ENCODE measurements at regions not wholly inside any gene's neighbourhood (a gene's known extent, or its start where the extent isn't known, plus 50 kb on each side); places are given as distances from the start of the nearest gene placed in this dataset.
A peak's percentile ranks its signal among the peaks of the same experiment; 100 is the strongest.

DNA sequence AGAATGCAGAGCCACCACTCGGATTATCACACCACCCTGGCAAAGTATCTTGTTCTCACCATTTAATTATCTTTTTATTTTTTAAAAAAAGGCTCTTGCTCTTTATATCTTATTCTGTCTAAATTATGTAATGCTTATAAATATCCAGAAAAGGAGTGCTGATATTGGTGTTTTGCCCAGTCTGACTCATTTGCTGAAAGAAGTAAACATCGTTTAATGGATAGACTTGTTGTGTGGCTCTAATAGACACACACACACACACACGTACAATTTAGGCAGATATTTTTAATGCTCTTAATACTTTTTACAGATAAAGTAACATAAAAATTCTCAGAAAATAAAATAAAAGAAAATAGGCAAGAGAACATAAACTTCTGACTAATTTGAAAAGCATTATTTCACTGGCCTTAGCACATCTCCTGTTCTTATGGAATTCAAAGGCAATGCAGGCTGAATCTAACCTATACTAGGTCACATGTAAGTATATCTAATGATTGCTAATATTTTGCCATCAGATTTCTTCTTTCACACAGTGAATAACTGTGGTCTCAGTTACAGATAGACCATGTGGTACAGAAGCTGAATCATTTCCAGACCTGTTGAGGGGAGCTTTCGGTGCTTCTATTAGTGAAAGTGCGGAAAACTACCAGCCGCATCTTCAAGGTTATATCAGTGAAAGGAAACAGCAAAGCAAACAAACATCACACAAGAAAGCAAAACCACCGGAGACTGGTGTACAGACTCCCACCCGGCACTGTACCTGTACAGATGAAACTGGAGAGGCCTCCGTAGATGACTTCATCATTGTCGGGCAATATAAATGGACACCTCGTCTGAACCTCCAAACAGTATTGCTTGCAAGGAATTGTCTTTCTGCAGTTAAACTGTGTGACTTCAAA, 642.1 kb upstream of the ARGLU1 start:
- no peak overlapping the region for H3K4me3 Mint-ChIP-seq
- H3K27ac Mint-ChIP-seq = no peak overlapping the region
- no peak for DNase-seq
- H3K27me3 Mint-ChIP-seq = peaks cover 11% of the 10 kb centered on the region
- no peaks in the 10 kb centered on the region for H3K4me1 Mint-ChIP-seq (ENCODE audit: low read depth)
- no peaks in the 10 kb centered on the region for H3K36me3 Mint-ChIP-seq (ENCODE audit: low read depth)
- no peaks in the 10 kb centered on the region for H3K9me3 Mint-ChIP-seq

DNA sequence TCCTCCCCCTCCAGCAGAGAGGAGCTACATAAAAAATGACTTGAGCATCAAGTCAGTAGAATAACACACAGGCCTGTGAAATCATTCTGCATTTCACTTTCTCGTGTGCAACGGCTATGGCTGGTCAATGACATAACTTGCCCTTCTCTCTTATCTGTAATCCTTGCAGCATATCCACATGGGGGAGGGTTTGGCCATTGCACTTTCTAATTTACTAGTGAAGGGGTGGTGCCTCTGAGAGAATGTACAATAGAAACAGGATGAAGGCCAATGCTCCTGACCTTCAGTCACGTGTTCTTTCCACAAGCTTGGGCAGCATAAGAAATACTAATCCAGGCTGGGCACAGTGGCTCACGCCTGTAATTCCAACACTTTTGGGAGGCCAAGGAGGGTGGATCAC, 641.0 kb upstream of the ARGLU1 start:
- Mint-ChIP-seq H3K4me1 (ENCODE audit: low read depth) (no peaks in the 10 kb centered on the region), H3K27me3 (peaks cover 12% of the 10 kb centered on the region), H3K36me3 (ENCODE audit: low read depth) (no peaks in the 10 kb centered on the region), H3K4me3 (no peak overlapping the region), H3K9me3 (no peaks in the 10 kb centered on the region), H3K27ac (no peak overlapping the region)
- DNase-seq = no peak

GRCh38 chr13:107205318-107206104, 637.6 kb upstream of the ARGLU1 start:
- Mint-ChIP-seq H3K4me1 (ENCODE audit: low read depth) (no peaks in the 10 kb centered on the region), H3K27me3 (peaks cover 12% of the 10 kb centered on the region)

DNA sequence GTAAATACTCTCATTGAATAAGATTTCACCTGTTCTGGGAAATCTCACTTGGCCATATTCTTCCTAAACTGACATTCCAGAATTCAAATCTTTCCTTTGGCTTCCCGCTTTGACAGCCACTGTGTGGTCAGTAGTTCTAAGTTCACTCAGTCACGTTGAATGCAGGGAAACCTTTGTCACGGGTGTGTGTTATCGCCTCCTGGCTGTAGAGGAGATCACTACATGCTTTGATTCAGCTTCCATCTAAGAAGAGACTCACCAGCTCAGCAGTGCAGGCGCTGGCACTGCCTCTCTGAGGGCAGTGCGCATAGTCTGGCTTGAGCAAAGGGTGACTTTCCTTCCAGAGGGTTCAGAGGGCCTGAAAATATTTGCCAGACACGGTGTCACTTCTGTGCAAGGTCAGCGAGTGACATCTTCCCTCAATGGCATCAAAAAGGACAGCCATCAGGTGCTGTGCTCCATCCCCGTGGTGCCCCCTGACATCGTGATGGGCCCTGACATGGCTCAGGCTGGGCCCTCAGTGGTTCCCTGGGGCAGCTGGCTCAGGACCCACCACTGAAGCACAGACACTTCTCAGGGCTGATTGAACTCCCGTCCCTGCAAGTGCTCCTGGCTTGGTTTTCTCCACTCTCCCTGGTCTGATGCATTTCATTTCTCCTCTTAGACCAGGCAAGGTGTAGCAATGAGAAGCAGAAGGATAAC, 635.4 kb upstream of the ARGLU1 start:
- H3K4me3 Mint-ChIP-seq = no peak overlapping the region
- no peaks in the 10 kb centered on the region for H3K36me3 Mint-ChIP-seq (ENCODE audit: low read depth)
- H3K27me3 Mint-ChIP-seq = peaks cover 9% of the 10 kb centered on the region
- no peak for DNase-seq
- H3K9me3 Mint-ChIP-seq = no peaks in the 10 kb centered on the region
- no peaks in the 10 kb centered on the region for H3K4me1 Mint-ChIP-seq (ENCODE audit: low read depth)
- no peak overlapping the region for H3K27ac Mint-ChIP-seq

More at GRCh38 chr13:107205318-107206104, 637.6 kb upstream of the ARGLU1 start:
- peak; percentile 66 for DNase-seq
- no peaks in the 10 kb centered on the region for H3K36me3 Mint-ChIP-seq (ENCODE audit: low read depth)
- no peaks in the 10 kb centered on the region for H3K9me3 Mint-ChIP-seq
- H3K27ac Mint-ChIP-seq = no peak overlapping the region
- no peak overlapping the region for H3K4me3 Mint-ChIP-seq

GRCh38 chr13:107202371-107203023, 634.6 kb upstream of the ARGLU1 start:
- H3K4me1 Mint-ChIP-seq (ENCODE audit: low read depth) = no peaks in the 10 kb centered on the region
- no peaks in the 10 kb centered on the region for H3K9me3 Mint-ChIP-seq
- H3K27me3 Mint-ChIP-seq = peaks cover 9% of the 10 kb centered on the region
- no peak overlapping the region for H3K4me3 Mint-ChIP-seq
- DNase-seq = no peak
- H3K27ac Mint-ChIP-seq = no peak overlapping the region
- H3K36me3 Mint-ChIP-seq (ENCODE audit: low read depth) = no peaks in the 10 kb centered on the region

DNA sequence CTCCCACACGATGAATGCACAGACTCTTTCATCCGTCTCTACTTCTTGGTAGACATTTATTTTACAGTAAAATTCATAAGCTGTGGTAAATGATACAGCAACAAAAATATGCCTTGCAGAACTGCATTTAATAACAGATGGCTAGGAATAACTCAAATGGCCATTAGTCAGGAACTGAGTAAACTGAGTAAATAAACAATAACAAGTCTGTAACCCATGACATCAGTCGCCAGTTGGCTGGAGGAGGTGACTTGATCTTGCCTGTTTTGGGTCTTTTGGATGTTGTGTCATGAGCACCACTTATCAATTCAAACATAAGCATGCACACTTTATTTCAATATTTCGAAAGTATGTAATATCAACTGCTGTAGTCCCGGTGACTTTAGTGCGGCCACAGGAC, 632.6 kb upstream of the ARGLU1 start:
- Mint-ChIP-seq H3K36me3 (ENCODE audit: low read depth) (no peaks in the 10 kb centered on the region), H3K27ac (no peak overlapping the region), H3K4me3 (no peak overlapping the region), H3K9me3 (peaks cover 2% of the 10 kb centered on the region), H3K27me3 (peaks cover 9% of the 10 kb centered on the region), H3K4me1 (ENCODE audit: low read depth) (no peaks in the 10 kb centered on the region)
- no peak for DNase-seq

GRCh38 chr13:107192289-107192688, 624.4 kb upstream of the ARGLU1 start:
- Mint-ChIP-seq H3K27ac (no peak overlapping the region), H3K4me3 (no peak overlapping the region), H3K27me3 (no peaks in the 10 kb centered on the region), H3K36me3 (ENCODE audit: low read depth) (no peaks in the 10 kb centered on the region), H3K9me3 (peaks cover 5% of the 10 kb centered on the region), H3K4me1 (ENCODE audit: low read depth) (no peaks in the 10 kb centered on the region)
- no peak for DNase-seq

- no peak for DNase-seq
- Mint-ChIP-seq H3K27ac (no peak overlapping the region), H3K4me3 (no peak overlapping the region), H3K27me3 (no peaks in the 10 kb centered on the region), H3K36me3 (ENCODE audit: low read depth) (no peaks in the 10 kb centered on the region), H3K9me3 (peaks cover 2% of the 10 kb centered on the region), H3K4me1 (ENCODE audit: low read depth) (no peaks in the 10 kb centered on the region)
Observed at GRCh38 chr13:107190065-107190464, 622.1 kb upstream of the ARGLU1 start.

- peaks cover 7% of the 10 kb centered on the region for H3K9me3 Mint-ChIP-seq
- no peak overlapping the region for H3K27ac Mint-ChIP-seq
- H3K36me3 Mint-ChIP-seq (ENCODE audit: low read depth) = no peaks in the 10 kb centered on the region
- H3K4me1 Mint-ChIP-seq (ENCODE audit: low read depth) = no peaks in the 10 kb centered on the region
- no peak overlapping the region for H3K4me3 Mint-ChIP-seq
- H3K27me3 Mint-ChIP-seq = no peaks in the 10 kb centered on the region
- DNase-seq = no peak
Observed at GRCh38 chr13:107185889-107186288, 618.0 kb upstream of the ARGLU1 start.

DNA sequence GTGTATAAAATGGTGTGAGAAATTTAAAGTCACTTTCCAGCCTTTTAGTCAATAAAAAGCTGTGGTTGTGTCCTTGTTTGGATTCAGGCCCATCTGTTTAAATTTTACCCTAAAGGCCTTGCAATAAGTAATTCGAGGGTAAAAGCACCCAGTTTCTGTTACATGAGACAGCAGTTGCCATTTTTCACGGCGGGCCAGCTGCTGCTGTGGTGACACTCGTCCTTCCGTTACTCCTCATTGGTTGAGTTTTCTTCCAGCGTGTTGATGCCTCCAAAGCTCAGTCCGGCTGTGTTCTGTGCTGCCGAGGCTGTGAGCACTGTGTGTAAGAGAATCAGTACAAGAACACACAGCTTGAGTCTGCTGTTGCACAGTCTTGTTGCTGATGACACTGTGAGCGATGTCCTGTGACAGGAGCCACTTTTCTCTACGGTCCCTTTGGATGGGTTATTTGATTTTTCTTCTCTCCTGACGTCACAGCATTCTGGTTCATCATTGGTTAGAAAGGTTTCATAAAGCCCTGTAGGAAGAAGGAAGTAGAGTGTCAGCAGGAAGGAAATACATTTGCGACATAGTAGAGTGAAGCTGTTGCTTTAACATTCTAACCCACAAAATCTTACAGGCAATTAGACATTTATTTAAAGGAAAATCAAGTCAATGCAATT, 602.5 kb upstream of the ARGLU1 start:
- Mint-ChIP-seq H3K4me3 (no peak overlapping the region), H3K9me3 (no peaks in the 10 kb centered on the region), H3K36me3 (ENCODE audit: low read depth) (no peaks in the 10 kb centered on the region), H3K27ac (no peak overlapping the region), H3K4me1 (ENCODE audit: low read depth) (no peaks in the 10 kb centered on the region), H3K27me3 (no peaks in the 10 kb centered on the region)
- DNase-seq = no peak

GRCh38 chr13:107157271-107157670, 589.3 kb upstream of the ARGLU1 start:
- Mint-ChIP-seq H3K4me3 (no peak overlapping the region), H3K36me3 (ENCODE audit: low read depth) (no peaks in the 10 kb centered on the region), H3K9me3 (no peaks in the 10 kb centered on the region), H3K27me3 (no peaks in the 10 kb centered on the region), H3K4me1 (ENCODE audit: low read depth) (no peaks in the 10 kb centered on the region), H3K27ac (no peak overlapping the region)
- DNase-seq = no peak

DNA sequence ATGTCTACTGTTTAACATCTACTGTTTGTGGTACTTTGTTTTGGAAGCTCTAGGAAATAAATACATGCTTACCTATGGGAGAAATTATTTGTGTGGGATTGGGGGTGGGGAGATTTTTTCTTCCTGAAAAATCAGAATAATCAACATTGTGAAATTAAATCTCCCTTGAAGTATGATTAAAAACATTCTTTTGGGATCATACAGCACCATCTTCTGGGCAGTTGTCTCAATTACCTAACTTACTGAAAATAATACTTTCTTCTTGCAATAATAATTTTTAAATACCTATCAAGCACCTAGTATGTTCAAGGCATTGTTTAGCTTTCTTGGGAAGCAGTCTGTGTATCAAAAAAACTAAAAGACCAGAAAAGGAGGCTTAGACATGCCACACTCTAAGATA, 576.5 kb upstream of the ARGLU1 start:
- Mint-ChIP-seq H3K27me3 (no peaks in the 10 kb centered on the region), H3K4me1 (ENCODE audit: low read depth) (no peaks in the 10 kb centered on the region), H3K9me3 (no peaks in the 10 kb centered on the region), H3K27ac (no peak overlapping the region), H3K4me3 (no peak overlapping the region), H3K36me3 (ENCODE audit: low read depth) (no peaks in the 10 kb centered on the region)
- no peak for DNase-seq

DNA sequence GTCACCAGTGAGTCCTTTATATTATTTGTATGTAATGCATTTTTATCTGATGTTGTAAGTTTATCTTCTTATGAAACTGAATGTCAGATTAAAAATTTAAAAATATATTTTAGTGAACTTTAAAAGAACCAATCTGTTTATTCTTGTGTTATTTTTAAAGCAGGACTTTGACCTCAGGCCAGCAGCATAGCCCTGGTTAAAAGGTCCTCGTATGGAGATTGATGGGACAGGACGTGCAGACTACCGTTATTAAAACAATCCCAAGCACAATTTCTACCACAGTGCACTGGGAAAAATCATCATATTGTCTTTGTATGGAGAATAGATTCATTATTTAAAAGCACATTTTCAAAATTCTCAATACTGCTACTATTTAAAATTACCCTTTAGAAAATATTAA, 573.8 kb upstream of the ARGLU1 start:
- Mint-ChIP-seq H3K27me3 (no peaks in the 10 kb centered on the region), H3K36me3 (ENCODE audit: low read depth) (no peaks in the 10 kb centered on the region), H3K4me1 (ENCODE audit: low read depth) (no peaks in the 10 kb centered on the region), H3K27ac (no peak overlapping the region), H3K4me3 (no peak overlapping the region), H3K9me3 (no peaks in the 10 kb centered on the region)
- no peak for DNase-seq

- no peak for DNase-seq
- Mint-ChIP-seq H3K36me3 (ENCODE audit: low read depth) (no peaks in the 10 kb centered on the region), H3K4me3 (no peak overlapping the region), H3K9me3 (peaks cover 2% of the 10 kb centered on the region), H3K27me3 (no peaks in the 10 kb centered on the region), H3K27ac (no peak overlapping the region), H3K4me1 (ENCODE audit: low read depth) (no peaks in the 10 kb centered on the region)
Observed at GRCh38 chr13:107139006-107139405, 571.1 kb upstream of the ARGLU1 start.

Data from activated T-cell treated with anti-CD3 and anti-CD28 coated beads, Interleukin-2, amount 50 U/mL, for 24 hours (primary cell).